SK-N-SH treated with all-trans-retinoic acid at 6 μM for 48 hours (cell line): ENCODE measurements at regions not wholly inside any gene's neighbourhood (a gene's known extent, or its start where the extent isn't known, plus 50 kb on each side); places are given as distances from the start of the nearest gene placed in this dataset.

Source experiments
- ATAC-seq: fragments of 200-7000 bp; cut with Tn5 transposase; 3 replicates; pipeline ENCODE4 v1.9.1; 2020; ENCODE audit warnings: mild to moderate bottlenecking, moderate library complexity
- ARNTL ChIP-seq: fragments of 450-650 bp; formaldehyde crosslinking; IDR thresholded peaks from 2 replicates; pipeline ENCODE4 v1.5.0; 2020; ENCODE audit warnings: low read depth, mild to moderate bottlenecking, moderate library complexity, borderline replicate concordance
- BACH2 ChIP-seq: fragments of 250-450 bp; sonication (Bioruptor Pico); IDR thresholded peaks from 2 replicates; pipeline ENCODE4 v1.9.0; 2021; ENCODE audit warnings: mild to moderate bottlenecking, borderline replicate concordance
- CSDC2 ChIP-seq: fragments of 250-450 bp; sonication (Bioruptor Pico); IDR thresholded peaks from 2 replicates; pipeline ENCODE4 v1.5.0; 2020; ENCODE audit warnings: mild to moderate bottlenecking, moderate library complexity
- ESRRG ChIP-seq: fragments of 250-450 bp; sonication (Bioruptor Pico); IDR thresholded peaks from 2 replicates; pipeline ENCODE4 v1.6.1; 2021; ENCODE audit warnings: mild to moderate bottlenecking
- GLIS3 ChIP-seq: fragments of 250-450 bp; sonication (Bioruptor Pico); IDR thresholded peaks from 2 replicates; pipeline ENCODE4 v1.5.0; 2020; ENCODE audit warnings: mild to moderate bottlenecking, moderate library complexity
- ISL1 ChIP-seq: fragments of 250-450 bp; sonication (Bioruptor Pico); IDR thresholded peaks from 2 replicates; pipeline ENCODE4 v2.1.2; 2022; ENCODE audit warnings: mild to moderate bottlenecking, moderate library complexity
- OSR1 ChIP-seq: fragments of 250-450 bp; sonication (Bioruptor Pico); IDR thresholded peaks from 2 replicates; pipeline ENCODE4 v1.8.0; 2022; ENCODE audit warnings: moderate library complexity, mild to moderate bottlenecking, inconsistent platforms
- PPARA ChIP-seq: fragments of 250-450 bp; sonication (Bioruptor Pico); IDR thresholded peaks from 2 replicates; pipeline ENCODE4 v1.5.0; 2020; ENCODE audit warnings: mild to moderate bottlenecking, borderline replicate concordance
- RARB ChIP-seq: fragments of 250-450 bp; sonication (Bioruptor Pico); IDR thresholded peaks from 2 replicates; pipeline ENCODE4 v1.8.0; 2021; ENCODE audit warnings: mild to moderate bottlenecking, moderate library complexity
- SNAI2 ChIP-seq: fragments of 250-450 bp; sonication (Bioruptor Pico); IDR thresholded peaks from 2 replicates; pipeline ENCODE4 v1.5.0; 2020; ENCODE audit warnings: mild to moderate bottlenecking, moderate library complexity
- TCF4 ChIP-seq: fragments of 250-450 bp; sonication (Bioruptor Pico); IDR thresholded peaks from 2 replicates; pipeline ENCODE4 v1.8.0; 2021; ENCODE audit warnings: mild to moderate bottlenecking, moderate library complexity, borderline replicate concordance
- TOX ChIP-seq: fragments of 250-450 bp; sonication (Bioruptor Pico); IDR thresholded peaks from 2 replicates; pipeline ENCODE4 v1.8.0; 2021; ENCODE audit warnings: mild to moderate bottlenecking, moderate library complexity, borderline replicate concordance
- ZC3H10 ChIP-seq: fragments of 250-450 bp; sonication (Bioruptor Pico); IDR thresholded peaks from 2 replicates; pipeline ENCODE4 v1.5.1; 2021; ENCODE audit warnings: mild to moderate bottlenecking, moderate library complexity
- ZFP3 ChIP-seq: fragments of 250-450 bp; sonication (Bioruptor Pico); IDR thresholded peaks from 2 replicates; pipeline ENCODE4 v1.5.0; 2020; ENCODE audit warnings: mild to moderate bottlenecking, moderate library complexity
- ZFP30 ChIP-seq: fragments of 450-650 bp; formaldehyde crosslinking; IDR thresholded peaks from 2 replicates; pipeline ENCODE4 v1.5.0; 2022; ENCODE audit warnings: mild to moderate bottlenecking, moderate library complexity
- ZNF565 ChIP-seq: fragments of 450-650 bp; formaldehyde crosslinking; conservative IDR thresholded peaks from 2 replicates; pipeline ENCODE4 v1.5.0; 2020; ENCODE audit warnings: low read depth, mild to moderate bottlenecking, moderate library complexity
- ZNF70 ChIP-seq: fragments of 450-650 bp; formaldehyde crosslinking; IDR thresholded peaks from 2 replicates; pipeline ENCODE4 v1.5.0; 2020; ENCODE audit warnings: mild to moderate bottlenecking, moderate library complexity
- ZNF8 ChIP-seq: fragments of 450-650 bp; formaldehyde crosslinking; IDR thresholded peaks from 2 replicates; pipeline ENCODE4 v1.5.0; 2020; ENCODE audit warnings: mild to moderate bottlenecking, moderate library complexity
- TF ChIP-seq, protein P1 (sequence below): fragments of 250-450 bp; sonication (Bioruptor Pico); IDR thresholded peaks from 2 replicates; pipeline ENCODE4 v1.5.0; 2020; ENCODE audit warnings: mild to moderate bottlenecking, moderate library complexity
- TF ChIP-seq, protein P2 (sequence below): fragments of 250-450 bp; sonication (Bioruptor Pico); IDR thresholded peaks from 2 replicates; pipeline ENCODE4 v1.8.0; 2020; ENCODE audit warnings: mild to moderate bottlenecking, moderate library complexity, borderline replicate concordance
- TF ChIP-seq, protein P3 (sequence below): fragments of 250-450 bp; sonication (Bioruptor Pico); IDR thresholded peaks from 2 replicates; pipeline ENCODE4 v1.5.1; 2021; ENCODE audit warnings: mild to moderate bottlenecking, moderate library complexity
- TF ChIP-seq, protein P4 (sequence below): fragments of 250-450 bp; sonication (Bioruptor Pico); IDR thresholded peaks from 2 replicates; pipeline ENCODE4 v1.5.1; 2020; ENCODE audit warnings: low read depth, mild to moderate bottlenecking, moderate library complexity
- TF ChIP-seq, protein P5 (sequence below): fragments of 250-450 bp; sonication (Bioruptor Pico); IDR thresholded peaks from 2 replicates; pipeline ENCODE4 v1.8.0; 2021; ENCODE audit warnings: low read depth, mild to moderate bottlenecking, moderate library complexity, borderline replicate concordance

DNA sequence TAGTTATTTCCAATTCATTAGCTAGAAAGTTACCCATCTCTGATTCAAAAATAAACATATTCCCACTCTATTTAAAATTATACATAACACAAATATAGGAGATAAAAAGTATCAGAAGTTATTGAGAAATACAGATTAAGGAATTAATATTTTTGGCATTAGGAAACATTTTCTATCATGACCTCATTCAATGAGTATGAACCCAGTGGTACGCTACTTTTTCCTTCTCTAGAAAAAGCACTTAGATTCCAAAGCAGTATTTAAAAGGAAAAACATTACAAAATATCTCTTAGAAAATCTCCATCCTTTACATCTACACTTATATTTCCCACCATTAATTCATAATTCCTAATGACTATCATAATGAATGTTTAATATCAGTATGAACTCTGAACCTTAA lies 240.6 kb upstream of the GNAI1 start:
- no peak for TF ChIP-seq PPARA (CRISPR knock-in tag)
- ATAC-seq = no peak

DNA sequence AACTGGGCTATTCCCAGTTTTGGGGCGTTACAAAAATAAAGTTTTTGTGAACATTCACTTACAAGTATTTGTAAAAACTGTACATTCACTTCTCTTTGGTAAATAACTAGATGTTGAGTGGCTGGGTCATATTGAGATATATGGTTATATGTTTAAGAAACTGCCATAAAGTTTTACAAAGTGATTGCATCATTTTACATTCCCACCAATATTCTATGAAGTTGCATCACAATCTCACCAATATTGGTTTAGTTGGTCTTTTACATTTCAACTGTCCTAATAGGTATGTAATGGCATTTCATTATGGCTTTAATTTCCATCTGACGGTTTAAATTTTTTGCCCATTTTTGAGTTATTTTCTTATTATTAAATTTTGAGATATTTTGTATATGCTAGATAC lies 251.7 kb upstream of the GNAI1 start:
- no peak for ATAC-seq

DNA sequence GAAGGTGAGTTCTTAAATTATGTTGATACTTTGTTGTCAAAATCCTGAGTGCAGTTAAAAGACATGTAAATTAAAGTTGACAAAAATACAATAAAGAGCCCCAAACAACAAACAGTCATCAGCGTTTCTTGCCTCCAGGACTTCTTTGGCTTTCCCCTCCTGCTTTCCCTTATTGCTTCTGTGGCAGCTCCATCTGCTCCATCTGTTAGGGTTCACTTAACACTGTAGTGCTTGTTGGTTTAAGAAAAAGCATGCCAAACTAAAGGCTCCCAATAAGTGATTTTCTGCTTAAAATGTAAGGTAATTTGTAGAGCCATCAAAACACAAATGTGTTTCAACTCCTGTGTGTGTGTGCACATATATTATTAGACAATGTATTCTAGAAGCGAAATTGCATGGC lies 254.3 kb upstream of the GNAI1 start:
- no peak for TF ChIP-seq CSDC2 (CRISPR knock-in tag)
- no peak for TF ChIP-seq ZC3H10 (CRISPR knock-in tag)
- TF ChIP-seq, protein P1, sequence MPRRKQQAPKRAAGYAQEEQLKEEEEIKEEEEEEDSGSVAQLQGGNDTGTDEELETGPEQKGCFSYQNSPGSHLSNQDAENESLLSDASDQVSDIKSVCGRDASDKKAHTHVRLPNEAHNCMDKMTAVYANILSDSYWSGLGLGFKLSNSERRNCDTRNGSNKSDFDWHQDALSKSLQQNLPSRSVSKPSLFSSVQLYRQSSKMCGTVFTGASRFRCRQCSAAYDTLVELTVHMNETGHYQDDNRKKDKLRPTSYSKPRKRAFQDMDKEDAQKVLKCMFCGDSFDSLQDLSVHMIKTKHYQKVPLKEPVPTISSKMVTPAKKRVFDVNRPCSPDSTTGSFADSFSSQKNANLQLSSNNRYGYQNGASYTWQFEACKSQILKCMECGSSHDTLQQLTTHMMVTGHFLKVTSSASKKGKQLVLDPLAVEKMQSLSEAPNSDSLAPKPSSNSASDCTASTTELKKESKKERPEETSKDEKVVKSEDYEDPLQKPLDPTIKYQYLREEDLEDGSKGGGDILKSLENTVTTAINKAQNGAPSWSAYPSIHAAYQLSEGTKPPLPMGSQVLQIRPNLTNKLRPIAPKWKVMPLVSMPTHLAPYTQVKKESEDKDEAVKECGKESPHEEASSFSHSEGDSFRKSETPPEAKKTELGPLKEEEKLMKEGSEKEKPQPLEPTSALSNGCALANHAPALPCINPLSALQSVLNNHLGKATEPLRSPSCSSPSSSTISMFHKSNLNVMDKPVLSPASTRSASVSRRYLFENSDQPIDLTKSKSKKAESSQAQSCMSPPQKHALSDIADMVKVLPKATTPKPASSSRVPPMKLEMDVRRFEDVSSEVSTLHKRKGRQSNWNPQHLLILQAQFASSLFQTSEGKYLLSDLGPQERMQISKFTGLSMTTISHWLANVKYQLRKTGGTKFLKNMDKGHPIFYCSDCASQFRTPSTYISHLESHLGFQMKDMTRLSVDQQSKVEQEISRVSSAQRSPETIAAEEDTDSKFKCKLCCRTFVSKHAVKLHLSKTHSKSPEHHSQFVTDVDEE = no peak
- no peak for TF ChIP-seq BACH2
- TF ChIP-seq PPARA (CRISPR knock-in tag) = no peak
- TF ChIP-seq ARNTL (CRISPR knock-in tag) = no peak
- no peak for TF ChIP-seq TOX
- TF ChIP-seq OSR1 (CRISPR knock-in tag) = no peak
- TF ChIP-seq RARB (CRISPR knock-in tag) = no peak
- no peak for TF ChIP-seq ZFP3 (CRISPR knock-in tag)
- TF ChIP-seq ZNF70 (CRISPR knock-in tag) = no peak
- TF ChIP-seq ESRRG (CRISPR knock-in tag) = no peak
- TF ChIP-seq ZNF565 (CRISPR knock-in tag) = no peak
- TF ChIP-seq ZNF8 = no peak
- no peak for TF ChIP-seq TCF4
- TF ChIP-seq ZFP30 (CRISPR knock-in tag) = no peak
- ATAC-seq = no peak

More for the DNA sequence above, 251.7 kb upstream of the GNAI1 start:
- TF ChIP-seq TCF4 = no peak

DNA sequence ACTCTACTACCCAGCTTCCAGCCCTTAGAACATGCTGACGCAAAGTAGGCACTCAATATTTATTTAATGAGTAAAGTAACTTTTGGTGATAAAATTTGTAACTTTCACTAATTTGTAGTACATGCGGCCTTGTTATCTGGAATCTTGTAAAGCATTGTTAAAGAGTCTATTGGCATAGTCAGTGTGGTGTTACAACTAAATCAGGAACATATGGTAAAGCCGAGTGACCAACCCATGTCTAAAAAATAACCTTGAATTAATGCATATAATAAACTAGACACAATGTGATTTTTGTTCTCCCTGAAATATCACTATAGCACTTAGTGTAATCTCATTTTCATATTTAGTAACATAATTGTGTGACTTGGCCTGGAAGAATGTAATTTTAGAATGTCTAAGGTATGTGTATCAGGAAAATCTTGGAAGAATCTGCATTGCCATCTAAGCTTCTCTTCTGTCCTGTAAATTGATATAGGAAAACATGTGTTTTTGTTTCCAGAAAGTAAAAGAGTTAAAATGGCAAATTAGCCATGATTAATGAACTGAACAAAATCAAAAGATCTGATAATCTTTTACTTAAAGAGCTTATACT lies 256.7 kb upstream of the GNAI1 start:
- TF ChIP-seq TCF4 (peak; percentile 90), ZC3H10 (CRISPR knock-in tag) (peak; percentile 88), GLIS3 (CRISPR knock-in tag) (no peak), ISL1 (CRISPR knock-in tag) (peak; percentile 100), ZNF8 (peak; percentile 43; the same call in 1 of the 2 replicates), CSDC2 (CRISPR knock-in tag) (no peak), TOX (0 out of 2 replicates have a peak, but pooled peaks have one; percentile 29), SNAI2 (CRISPR knock-in tag) (no peak), ESRRG (CRISPR knock-in tag) (peak; percentile 91), ZFP3 (CRISPR knock-in tag) (peak; percentile 61; the same call in 1 of the 2 replicates)
- TF ChIP-seq, protein P2, sequence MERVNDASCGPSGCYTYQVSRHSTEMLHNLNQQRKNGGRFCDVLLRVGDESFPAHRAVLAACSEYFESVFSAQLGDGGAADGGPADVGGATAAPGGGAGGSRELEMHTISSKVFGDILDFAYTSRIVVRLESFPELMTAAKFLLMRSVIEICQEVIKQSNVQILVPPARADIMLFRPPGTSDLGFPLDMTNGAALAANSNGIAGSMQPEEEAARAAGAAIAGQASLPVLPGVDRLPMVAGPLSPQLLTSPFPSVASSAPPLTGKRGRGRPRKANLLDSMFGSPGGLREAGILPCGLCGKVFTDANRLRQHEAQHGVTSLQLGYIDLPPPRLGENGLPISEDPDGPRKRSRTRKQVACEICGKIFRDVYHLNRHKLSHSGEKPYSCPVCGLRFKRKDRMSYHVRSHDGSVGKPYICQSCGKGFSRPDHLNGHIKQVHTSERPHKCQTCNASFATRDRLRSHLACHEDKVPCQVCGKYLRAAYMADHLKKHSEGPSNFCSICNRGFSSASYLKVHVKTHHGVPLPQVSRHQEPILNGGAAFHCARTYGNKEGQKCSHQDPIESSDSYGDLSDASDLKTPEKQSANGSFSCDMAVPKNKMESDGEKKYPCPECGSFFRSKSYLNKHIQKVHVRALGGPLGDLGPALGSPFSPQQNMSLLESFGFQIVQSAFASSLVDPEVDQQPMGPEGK (CRISPR knock-in tag) = peak; percentile 90; the same call in 1 of the 2 replicates
- TF ChIP-seq, protein P3, sequence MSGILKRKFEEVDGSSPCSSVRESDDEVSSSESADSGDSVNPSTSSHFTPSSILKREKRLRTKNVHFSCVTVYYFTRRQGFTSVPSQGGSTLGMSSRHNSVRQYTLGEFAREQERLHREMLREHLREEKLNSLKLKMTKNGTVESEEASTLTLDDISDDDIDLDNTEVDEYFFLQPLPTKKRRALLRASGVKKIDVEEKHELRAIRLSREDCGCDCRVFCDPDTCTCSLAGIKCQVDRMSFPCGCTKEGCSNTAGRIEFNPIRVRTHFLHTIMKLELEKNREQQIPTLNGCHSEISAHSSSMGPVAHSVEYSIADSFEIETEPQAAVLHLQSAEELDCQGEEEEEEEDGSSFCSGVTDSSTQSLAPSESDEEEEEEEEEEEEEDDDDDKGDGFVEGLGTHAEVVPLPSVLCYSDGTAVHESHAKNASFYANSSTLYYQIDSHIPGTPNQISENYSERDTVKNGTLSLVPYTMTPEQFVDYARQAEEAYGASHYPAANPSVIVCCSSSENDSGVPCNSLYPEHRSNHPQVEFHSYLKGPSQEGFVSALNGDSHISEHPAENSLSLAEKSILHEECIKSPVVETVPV (CRISPR knock-in tag) = peak; percentile 94
- TF ChIP-seq, protein P1 = peak; percentile 85; the same call in 1 of the 2 replicates
- TF ChIP-seq, protein P4, sequence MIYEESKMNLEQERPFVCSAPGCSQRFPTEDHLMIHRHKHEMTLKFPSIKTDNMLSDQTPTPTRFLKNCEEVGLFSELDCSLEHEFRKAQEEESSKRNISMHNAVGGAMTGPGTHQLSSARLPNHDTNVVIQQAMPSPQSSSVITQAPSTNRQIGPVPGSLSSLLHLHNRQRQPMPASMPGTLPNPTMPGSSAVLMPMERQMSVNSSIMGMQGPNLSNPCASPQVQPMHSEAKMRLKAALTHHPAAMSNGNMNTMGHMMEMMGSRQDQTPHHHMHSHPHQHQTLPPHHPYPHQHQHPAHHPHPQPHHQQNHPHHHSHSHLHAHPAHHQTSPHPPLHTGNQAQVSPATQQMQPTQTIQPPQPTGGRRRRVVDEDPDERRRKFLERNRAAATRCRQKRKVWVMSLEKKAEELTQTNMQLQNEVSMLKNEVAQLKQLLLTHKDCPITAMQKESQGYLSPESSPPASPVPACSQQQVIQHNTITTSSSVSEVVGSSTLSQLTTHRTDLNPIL (CRISPR knock-in tag) = peak; percentile 74; the same call in 1 of the 2 replicates
- TF ChIP-seq, protein P5, sequence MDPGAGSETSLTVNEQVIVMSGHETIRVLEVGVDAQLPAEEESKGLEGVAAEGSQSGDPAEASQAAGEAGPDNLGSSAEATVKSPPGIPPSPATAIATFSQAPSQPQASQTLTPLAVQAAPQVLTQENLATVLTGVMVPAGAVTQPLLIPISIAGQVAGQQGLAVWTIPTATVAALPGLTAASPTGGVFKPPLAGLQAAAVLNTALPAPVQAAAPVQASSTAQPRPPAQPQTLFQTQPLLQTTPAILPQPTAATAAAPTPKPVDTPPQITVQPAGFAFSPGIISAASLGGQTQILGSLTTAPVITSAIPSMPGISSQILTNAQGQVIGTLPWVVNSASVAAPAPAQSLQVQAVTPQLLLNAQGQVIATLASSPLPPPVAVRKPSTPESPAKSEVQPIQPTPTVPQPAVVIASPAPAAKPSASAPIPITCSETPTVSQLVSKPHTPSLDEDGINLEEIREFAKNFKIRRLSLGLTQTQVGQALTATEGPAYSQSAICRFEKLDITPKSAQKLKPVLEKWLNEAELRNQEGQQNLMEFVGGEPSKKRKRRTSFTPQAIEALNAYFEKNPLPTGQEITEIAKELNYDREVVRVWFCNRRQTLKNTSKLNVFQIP (CRISPR knock-in tag) = peak; percentile 95; the same call in 1 of the 2 replicates

More for the DNA sequence above, 256.7 kb upstream of the GNAI1 start:
- ATAC-seq = peak; percentile 91
